ENCODE measurements at regions not wholly inside any gene's neighbourhood (a gene's known extent, or its start where the extent isn't known, plus 50 kb on each side); places are given as distances from the start of the nearest gene placed in this dataset.
"Not testable (repeated sequence)": the region's sequence is repeated elsewhere in the genome, so short reads cannot be mapped to it uniquely, and the experiment has no call there.

DNA sequence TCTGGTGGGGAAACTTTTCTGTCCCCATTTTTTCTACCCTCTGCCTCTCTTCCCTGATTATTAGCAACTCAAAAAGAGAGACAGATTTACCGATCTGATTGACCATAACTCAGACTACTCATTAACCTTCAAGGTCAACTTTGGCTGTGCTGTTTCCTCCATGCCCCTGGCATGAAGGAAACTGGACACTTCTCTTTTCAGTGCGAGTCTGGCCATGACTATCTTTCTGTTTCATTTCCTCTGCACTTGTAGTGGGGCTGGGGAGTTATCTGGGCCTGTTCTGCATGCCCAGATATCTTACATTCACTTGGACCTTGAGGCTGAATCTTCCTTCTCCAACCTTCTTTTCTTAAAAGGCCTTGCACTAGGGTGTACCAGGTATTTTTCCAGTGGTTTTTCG, 76.9 kb upstream of the SLCO2A1 start:
- Histone ChIP-seq H3K4me3 (ENCODE audit: low read depth in 1 of 3, low read length in 3 of 3) (no peak overlapping the region), H3K27me3 (ENCODE audit: control insufficient read depth in 3 of 3, insufficient read depth in 3 of 3, low read length in 3 of 3) (no peaks in the 10 kb centered on the region), H3K9me3 (ENCODE audit: control insufficient read depth in 2 of 2, insufficient read depth in 1 of 2, low read depth in 1 of 2, low read length in 1 of 2) (peaks cover 0 to 10% of the 10 kb centered on the region in 2 donors), H3K4me1 (ENCODE audit: control insufficient read depth in 3 of 3, insufficient read depth in 2 of 3, low read depth in 1 of 3, low read length in 2 of 3) (peaks cover 3 to 14% (median 8%) of the 10 kb centered on the region in 3 donors), H3K36me3 (ENCODE audit: control insufficient read depth in 3 of 3, insufficient read depth in 2 of 3, low read depth in 1 of 3, low read length in 3 of 3) (no peaks in the 10 kb centered on the region), H3K27ac (ENCODE audit: low read depth in 1 of 3, low read length in 2 of 3) (no peak overlapping the region)
- 38 to 56% (median 45%) methylated on average over 3 of the region's 3 CpGs for WGBS, 3 donors
- FAIRE-seq (no peak), DNase-seq (peak; percentile 11 to 42)

DNA sequence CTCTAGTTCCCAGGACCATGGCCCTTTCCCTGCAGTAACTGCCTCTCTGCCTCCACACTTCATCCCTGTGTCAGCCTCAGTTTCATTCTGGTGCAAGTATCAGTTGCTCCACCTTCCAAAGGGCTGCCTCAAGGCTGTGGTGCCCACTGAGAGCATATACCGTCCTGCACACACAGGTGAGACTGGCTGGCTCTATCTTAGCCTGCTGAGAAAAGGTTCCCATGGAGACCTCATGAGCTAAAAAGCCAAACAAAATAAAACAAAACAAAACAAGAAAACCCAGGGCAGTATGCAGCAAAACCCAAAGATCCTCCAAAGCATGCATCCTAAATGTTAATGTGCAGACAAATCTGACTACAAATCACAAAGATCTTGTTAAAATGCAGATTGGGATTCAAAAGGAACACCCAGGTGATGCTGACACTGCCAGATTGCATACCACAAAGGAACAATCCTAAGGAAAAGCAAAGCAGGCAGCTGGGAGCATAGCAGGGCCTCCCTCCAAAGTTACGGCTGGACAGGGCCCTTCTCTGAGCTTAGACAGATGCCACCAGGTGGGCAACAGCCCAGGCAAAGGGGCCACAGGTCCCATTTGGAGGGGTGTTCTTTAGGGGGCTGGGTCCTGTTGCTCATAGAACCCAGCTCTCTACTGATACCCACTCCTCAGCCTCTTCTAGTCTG, 76.3 kb upstream of the SLCO2A1 start:
- no peak overlapping the region for H3K27ac ChIP-seq (ENCODE audit: low read depth in 1 of 3, low read length in 2 of 3)
- H3K27me3 ChIP-seq (ENCODE audit: control insufficient read depth in 3 of 3, insufficient read depth in 3 of 3, low read length in 3 of 3), result no peaks in the 10 kb centered on the region
- H3K36me3 ChIP-seq (ENCODE audit: control insufficient read depth in 3 of 3, insufficient read depth in 2 of 3, low read depth in 1 of 3, low read length in 3 of 3), result no peaks in the 10 kb centered on the region
- H3K9me3 ChIP-seq (ENCODE audit: control insufficient read depth in 2 of 2, insufficient read depth in 1 of 2, low read depth in 1 of 2, low read length in 1 of 2), result peaks cover 0 to 14% of the 10 kb centered on the region in 2 donors
- no peak for FAIRE-seq
- no peak for DNase-seq
- WGBS, 3 donors, result 84 to 86% (median 85%) methylated on average over 2 of the region's 2 CpGs
- peaks cover 3 to 14% (median 8%) of the 10 kb centered on the region in 3 donors for H3K4me1 ChIP-seq (ENCODE audit: control insufficient read depth in 3 of 3, insufficient read depth in 2 of 3, low read depth in 1 of 3, low read length in 2 of 3)
- H3K4me3 ChIP-seq (ENCODE audit: low read depth in 1 of 3, low read length in 3 of 3), result no peak overlapping the region

DNA sequence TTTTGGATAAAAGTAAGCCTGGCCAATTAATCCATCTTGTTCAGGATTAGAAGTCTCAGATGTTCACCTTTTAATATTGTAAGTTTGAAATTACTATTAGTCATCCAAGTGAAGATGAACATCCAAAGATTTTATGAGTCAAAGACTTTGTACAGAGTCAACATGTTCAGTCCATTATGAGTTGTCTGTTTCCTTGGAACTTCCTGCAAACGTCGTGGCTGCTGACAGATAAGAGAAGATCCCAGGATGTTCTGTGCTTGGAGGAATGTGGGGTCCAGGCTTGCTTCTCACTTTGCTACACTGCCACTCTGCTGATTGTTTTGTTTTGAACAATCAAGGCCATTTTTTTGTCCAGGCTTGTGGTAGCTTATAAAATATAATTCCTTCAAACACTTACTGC, 74.3 kb upstream of the SLCO2A1 start:
- Histone ChIP-seq H3K27ac (ENCODE audit: low read depth in 1 of 3, low read length in 2 of 3) (no peak overlapping the region), H3K4me1 (ENCODE audit: control insufficient read depth in 3 of 3, insufficient read depth in 2 of 3, low read depth in 1 of 3, low read length in 2 of 3) (peaks cover 3 to 14% (median 8%) of the 10 kb centered on the region in 3 donors), H3K27me3 (ENCODE audit: control insufficient read depth in 3 of 3, insufficient read depth in 3 of 3, low read length in 3 of 3) (no peaks in the 10 kb centered on the region), H3K4me3 (ENCODE audit: low read depth in 1 of 3, low read length in 3 of 3) (no peak overlapping the region), H3K36me3 (ENCODE audit: control insufficient read depth in 3 of 3, insufficient read depth in 2 of 3, low read depth in 1 of 3, low read length in 3 of 3) (no peaks in the 10 kb centered on the region), H3K9me3 (ENCODE audit: control insufficient read depth in 2 of 2, insufficient read depth in 1 of 2, low read depth in 1 of 2, low read length in 1 of 2) (peaks cover 0 to 14% of the 10 kb centered on the region in 2 donors)
- 14 to 35% (median 32%) methylated on average over 2 of the region's 2 CpGs for WGBS, 3 donors
- no peak for FAIRE-seq
- peak in 1 of 2 donors; percentile 18 for DNase-seq

DNA sequence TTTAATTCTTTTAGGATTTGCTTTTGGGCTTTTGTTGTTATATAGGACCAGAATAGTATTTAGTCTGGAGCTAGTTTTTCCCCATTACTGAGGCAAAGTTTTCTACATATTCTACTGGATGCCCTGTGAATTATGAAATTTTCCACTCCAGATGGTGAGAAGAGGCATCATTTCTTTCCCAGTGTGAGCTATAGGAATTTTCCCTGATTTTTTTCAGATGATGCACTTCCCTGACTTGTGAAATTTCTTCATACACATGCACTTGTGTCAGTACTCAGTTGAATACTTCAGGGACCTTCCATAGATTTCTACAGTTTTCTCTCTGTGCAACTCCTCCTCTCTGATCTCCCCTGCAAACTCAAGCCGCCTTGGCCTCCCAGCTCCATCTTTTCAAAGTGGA, 73.7 kb upstream of the SLCO2A1 start:
- H3K4me1 ChIP-seq (ENCODE audit: control insufficient read depth in 3 of 3, insufficient read depth in 2 of 3, low read depth in 1 of 3, low read length in 2 of 3), result peaks cover 2 to 14% (median 8%) of the 10 kb centered on the region in 3 donors
- no peaks in the 10 kb centered on the region for H3K36me3 ChIP-seq (ENCODE audit: control insufficient read depth in 3 of 3, insufficient read depth in 2 of 3, low read depth in 1 of 3, low read length in 3 of 3)
- DNase-seq (no peak), FAIRE-seq (no peak)
- WGBS, 3 donors, result 92 to 100% (median 94%) methylated on average over 1 of the region's 1 CpG
- no peak overlapping the region for H3K27ac ChIP-seq (ENCODE audit: low read depth in 1 of 3, low read length in 2 of 3)
- no peaks in the 10 kb centered on the region for H3K27me3 ChIP-seq (ENCODE audit: control insufficient read depth in 3 of 3, insufficient read depth in 3 of 3, low read length in 3 of 3)
- peaks cover 0 to 14% of the 10 kb centered on the region in 2 donors for H3K9me3 ChIP-seq (ENCODE audit: control insufficient read depth in 2 of 2, insufficient read depth in 1 of 2, low read depth in 1 of 2, low read length in 1 of 2)
- no peak overlapping the region for H3K4me3 ChIP-seq (ENCODE audit: low read depth in 1 of 3, low read length in 3 of 3)

GRCh38 chr3:134102976-134103375, 73.3 kb upstream of the SLCO2A1 start:
- peaks cover 0 to 14% of the 10 kb centered on the region in 2 donors for H3K9me3 ChIP-seq (ENCODE audit: control insufficient read depth in 2 of 2, insufficient read depth in 1 of 2, low read depth in 1 of 2, low read length in 1 of 2)
- H3K4me3 ChIP-seq (ENCODE audit: low read depth in 1 of 3, low read length in 3 of 3), result no peak overlapping the region
- H3K36me3 ChIP-seq (ENCODE audit: control insufficient read depth in 3 of 3, insufficient read depth in 2 of 3, low read depth in 1 of 3, low read length in 3 of 3), result no peaks in the 10 kb centered on the region
- no peak for DNase-seq
- no peak for FAIRE-seq
- peaks cover 0 to 12% (median 6%) of the 10 kb centered on the region in 3 donors for H3K4me1 ChIP-seq (ENCODE audit: control insufficient read depth in 3 of 3, insufficient read depth in 2 of 3, low read depth in 1 of 3, low read length in 2 of 3)
- no peaks in the 10 kb centered on the region for H3K27me3 ChIP-seq (ENCODE audit: control insufficient read depth in 3 of 3, insufficient read depth in 3 of 3, low read length in 3 of 3)
- no peak overlapping the region for H3K27ac ChIP-seq (ENCODE audit: low read depth in 1 of 3, low read length in 2 of 3)

DNA sequence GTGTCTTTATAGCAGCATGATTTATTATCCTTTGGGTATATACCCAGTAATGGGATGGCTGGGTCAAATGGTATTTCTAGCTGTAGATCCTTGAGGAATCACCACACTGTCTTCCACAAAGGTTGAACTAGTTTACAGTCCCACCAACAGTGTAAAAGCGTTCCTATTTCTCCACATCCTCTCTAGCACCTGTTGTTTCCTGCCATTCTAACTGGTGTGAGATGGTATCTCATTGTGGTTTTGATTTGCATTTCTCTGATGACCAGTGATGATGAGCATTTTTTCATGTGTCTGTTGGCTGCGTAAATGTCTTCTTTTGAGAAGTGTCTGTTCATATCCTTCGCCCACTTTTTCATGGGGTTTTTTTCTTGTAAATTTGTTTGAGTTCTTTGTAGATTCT, 66.5 kb upstream of the SLCO2A1 start:
- not testable (repeated sequence) for H3K27me3 ChIP-seq (ENCODE audit: control insufficient read depth in 3 of 3, insufficient read depth in 3 of 3, low read length in 3 of 3); DNase-seq; FAIRE-seq; H3K4me3 ChIP-seq (ENCODE audit: low read depth in 1 of 3, low read length in 3 of 3); H3K4me1 ChIP-seq (ENCODE audit: control insufficient read depth in 3 of 3, insufficient read depth in 2 of 3, low read depth in 1 of 3, low read length in 2 of 3); H3K36me3 ChIP-seq (ENCODE audit: control insufficient read depth in 3 of 3, insufficient read depth in 2 of 3, low read depth in 1 of 3, low read length in 3 of 3); H3K9me3 ChIP-seq (ENCODE audit: control insufficient read depth in 2 of 2, insufficient read depth in 1 of 2, low read depth in 1 of 2, low read length in 1 of 2); H3K27ac ChIP-seq (ENCODE audit: low read depth in 1 of 3, low read length in 2 of 3)
- 71 to 89% (median 79%) methylated on average over 3 of the region's 3 CpGs for WGBS, 3 donors

GRCh38 chr3:134095005-134095404, 65.3 kb upstream of the SLCO2A1 start:
- Histone ChIP-seq H3K36me3 (ENCODE audit: control insufficient read depth in 3 of 3, insufficient read depth in 2 of 3, low read depth in 1 of 3, low read length in 3 of 3) (no peaks in the 10 kb centered on the region), H3K4me1 (ENCODE audit: control insufficient read depth in 3 of 3, insufficient read depth in 2 of 3, low read depth in 1 of 3, low read length in 2 of 3) (peaks cover 0 to 6% (median 0%) of the 10 kb centered on the region in 3 donors), H3K4me3 (ENCODE audit: low read depth in 1 of 3, low read length in 3 of 3) (no peak overlapping the region), H3K27ac (ENCODE audit: low read depth in 1 of 3, low read length in 2 of 3) (no peak overlapping the region), H3K9me3 (ENCODE audit: control insufficient read depth in 2 of 2, insufficient read depth in 1 of 2, low read depth in 1 of 2, low read length in 1 of 2) (no peaks in the 10 kb centered on the region), H3K27me3 (ENCODE audit: control insufficient read depth in 3 of 3, insufficient read depth in 3 of 3, low read length in 3 of 3) (no peaks in the 10 kb centered on the region)
- FAIRE-seq (no peak), DNase-seq (no peak)
- 90 to 93% (median 90%) methylated on average over 3 of the region's 3 CpGs for WGBS, 3 donors

GRCh38 chr3:134094491-134094890, 64.8 kb upstream of the SLCO2A1 start:
- Histone ChIP-seq H3K4me1 (ENCODE audit: control insufficient read depth in 3 of 3, insufficient read depth in 2 of 3, low read depth in 1 of 3, low read length in 2 of 3) (peaks cover 0 to 6% (median 0%) of the 10 kb centered on the region in 3 donors), H3K36me3 (ENCODE audit: control insufficient read depth in 3 of 3, insufficient read depth in 2 of 3, low read depth in 1 of 3, low read length in 3 of 3) (no peaks in the 10 kb centered on the region), H3K4me3 (ENCODE audit: low read depth in 1 of 3, low read length in 3 of 3) (no peak overlapping the region), H3K27me3 (ENCODE audit: control insufficient read depth in 3 of 3, insufficient read depth in 3 of 3, low read length in 3 of 3) (no peaks in the 10 kb centered on the region), H3K9me3 (ENCODE audit: control insufficient read depth in 2 of 2, insufficient read depth in 1 of 2, low read depth in 1 of 2, low read length in 1 of 2) (no peaks in the 10 kb centered on the region), H3K27ac (ENCODE audit: low read depth in 1 of 3, low read length in 2 of 3) (no peak overlapping the region)
- DNase-seq (no peak), FAIRE-seq (no peak)
- WGBS, 3 donors, result 76 to 91% (median 88%) methylated on average over 3 of the region's 3 CpGs

DNA sequence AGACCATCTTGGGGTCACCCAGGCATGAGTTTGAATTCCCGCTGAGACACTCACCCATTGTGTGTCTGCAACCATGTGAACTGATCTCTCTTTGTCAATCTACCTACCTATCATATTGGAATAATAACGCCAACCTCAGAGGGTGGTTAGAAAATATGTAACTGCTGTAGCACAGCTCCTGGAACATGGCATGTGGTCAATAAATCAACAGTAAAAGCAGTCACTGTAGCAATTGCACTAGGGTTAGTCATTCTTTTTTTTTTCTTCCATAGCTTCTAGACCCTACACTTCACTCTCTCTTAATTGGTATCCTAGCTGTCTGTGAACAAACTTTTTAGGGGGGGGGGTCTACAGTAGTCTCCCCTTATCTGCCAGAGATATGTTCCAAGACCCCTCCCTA, 64.2 kb upstream of the SLCO2A1 start:
- Histone ChIP-seq H3K4me3 (ENCODE audit: low read depth in 1 of 3, low read length in 3 of 3) (no peak overlapping the region), H3K36me3 (ENCODE audit: control insufficient read depth in 3 of 3, insufficient read depth in 2 of 3, low read depth in 1 of 3, low read length in 3 of 3) (no peaks in the 10 kb centered on the region), H3K9me3 (ENCODE audit: control insufficient read depth in 2 of 2, insufficient read depth in 1 of 2, low read depth in 1 of 2, low read length in 1 of 2) (no peaks in the 10 kb centered on the region), H3K27ac (ENCODE audit: low read depth in 1 of 3, low read length in 2 of 3) (no peak overlapping the region), H3K4me1 (ENCODE audit: control insufficient read depth in 3 of 3, insufficient read depth in 2 of 3, low read depth in 1 of 3, low read length in 2 of 3) (peaks cover 0 to 6% (median 0%) of the 10 kb centered on the region in 3 donors), H3K27me3 (ENCODE audit: control insufficient read depth in 3 of 3, insufficient read depth in 3 of 3, low read length in 3 of 3) (no peaks in the 10 kb centered on the region)
- WGBS, 3 donors, result 97 to 100% (median 98%) methylated on average over 2 of the region's 2 CpGs
- no peak for FAIRE-seq
- DNase-seq, result no peak

All from small intestine (tissue), 7 donors.